Left colon (tissue), 2 donors: ENCODE measurements at regions not wholly inside any gene's neighbourhood (a gene's known extent, or its start where the extent isn't known, plus 50 kb on each side); places are given as distances from the start of the nearest gene placed in this dataset.
"Not testable (repeated sequence)": the region's sequence is repeated elsewhere in the genome, so short reads cannot be mapped to it uniquely, and the experiment has no call there.

Experiments used
- ATAC-seq: fragments of 200-7000 bp; cut with Tn5 transposase; one replicate; pipeline ENCODE4 v1.9.1; 2020; ENCODE audit warnings: mild to moderate bottlenecking, moderate library complexity
- DNase-seq, 2 donors: peaks; one replicate each; pipeline ENCODE4 v3.0.0-alpha.2; 2020
- intact Hi-C, 2 donors: fragments of 100-400 bp; cut with DNase I in 1 of 2; cut with micrococcal nuclease in 1 of 2; formaldehyde crosslinking; loops; one replicate each; pipeline versions ENCODE4 v1.11.2 to v1.14.0; 2022; cut with DNase I, micrococcal nuclease
- donor health status: DM: no; HTN: no; CAD: no.
- donor health status: DM: yes; HTN: yes; CAD: no.

DNA sequence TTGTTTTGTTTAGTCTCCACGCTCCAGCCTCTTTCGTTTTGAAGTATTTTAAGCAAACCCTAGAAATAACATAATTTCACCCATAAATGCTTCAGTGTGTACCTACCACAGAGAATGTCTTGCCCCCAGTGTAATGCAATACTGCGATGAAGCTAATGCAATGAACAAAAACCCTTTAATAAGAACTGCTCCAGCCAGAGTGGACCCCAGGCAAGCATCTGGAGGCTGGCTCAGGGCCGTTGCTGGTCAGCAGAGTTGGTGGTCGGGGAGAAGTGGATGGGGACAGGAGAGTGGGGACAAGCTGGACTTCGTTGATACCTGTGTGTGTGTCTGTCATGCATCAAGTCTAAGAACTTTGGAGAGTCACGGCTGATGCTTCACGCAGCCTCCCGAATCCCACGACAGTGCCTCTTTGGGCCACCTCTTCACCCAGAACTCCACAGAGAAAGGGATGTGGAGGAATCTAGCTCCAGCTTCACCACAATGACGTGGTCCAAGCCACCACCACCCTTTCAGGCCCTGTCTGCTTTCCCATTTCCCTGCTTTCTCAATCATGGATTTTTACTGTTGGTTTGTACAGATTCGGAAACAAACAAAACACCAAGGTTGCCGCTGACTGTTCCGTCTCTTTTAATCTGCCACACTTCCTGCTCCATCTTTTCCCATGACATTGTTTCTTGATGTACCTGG lies 108.6 kb upstream of the ERRFI1 start:
- intact Hi-C loops = no loop called here
- DNase-seq = no peak
- no peak for ATAC-seq

DNA sequence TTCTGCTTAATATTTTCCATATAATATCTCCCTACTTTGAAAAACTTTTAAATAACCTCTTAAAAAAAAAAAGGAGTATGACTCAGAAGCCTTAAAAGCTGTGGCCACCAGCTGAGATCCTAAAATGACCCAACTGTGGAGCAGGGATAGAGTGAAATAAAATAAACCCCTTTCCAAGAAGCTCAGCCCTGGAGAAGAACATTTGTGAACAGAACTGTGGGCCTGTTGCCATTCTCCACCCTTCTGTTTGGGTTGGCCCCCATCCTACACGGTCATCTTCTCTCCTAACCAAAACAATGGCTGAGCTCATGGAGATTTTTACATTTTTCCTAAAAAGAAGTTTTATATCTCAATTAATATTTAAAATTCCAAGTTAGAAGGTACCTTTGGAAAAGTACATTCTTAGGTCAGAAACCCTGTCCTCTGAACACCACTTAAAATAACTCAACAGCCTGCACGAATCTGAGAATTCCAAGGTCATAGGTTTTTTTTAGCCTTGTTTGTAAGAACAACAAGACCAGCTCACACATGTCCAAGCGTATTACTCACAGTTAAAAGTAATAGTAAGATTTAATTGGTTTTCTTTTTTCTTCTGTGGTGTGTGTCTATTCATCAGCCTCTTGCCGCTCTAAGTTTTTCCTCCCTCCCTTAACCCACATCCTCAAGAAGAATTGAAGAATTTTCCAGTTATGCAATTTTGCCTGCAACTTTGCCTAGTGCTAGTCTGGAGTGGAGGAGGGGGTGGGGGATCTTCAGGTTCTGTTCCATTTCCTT lies 107.7 kb upstream of the ERRFI1 start:
- intact Hi-C loops = no loop called here
- peak; percentile 31 to 62 for DNase-seq

DNA sequence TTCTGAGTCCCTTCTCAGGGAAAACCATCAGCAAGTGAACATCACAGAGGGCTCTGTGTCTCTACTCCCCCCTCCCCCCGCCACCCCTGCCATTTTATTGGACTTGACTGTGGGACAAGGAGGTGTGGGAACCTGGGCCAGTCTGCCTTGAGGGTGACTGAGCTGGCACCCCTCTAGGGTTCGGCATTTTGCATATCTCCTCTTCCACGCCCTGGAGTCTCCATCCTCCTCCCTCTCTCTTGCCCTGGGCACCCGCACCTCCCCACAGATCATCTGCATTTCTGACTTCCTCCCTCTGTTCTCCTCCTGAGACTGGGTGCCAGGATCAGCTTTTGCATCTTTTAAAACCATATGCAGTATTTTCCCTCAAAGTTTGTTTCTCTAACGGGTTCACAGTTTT lies 107.1 kb upstream of the ERRFI1 start:
- no peak for ATAC-seq
- intact Hi-C loops = no loop called here
- DNase-seq = no peak

More for the DNA sequence above, 107.7 kb upstream of the ERRFI1 start:
- peak; percentile 33 for ATAC-seq

GRCh38 chr1:8127171-8127641 lies 101.1 kb upstream of the ERRFI1 start:
- DNase-seq (no peak), ATAC-seq (no peak)
- intact Hi-C loops = no loop called here

- no peak for ATAC-seq
- intact Hi-C loops = no loop called here
- no peak for DNase-seq
Observed at GRCh38 chr1:8122477-8123407, 96.6 kb upstream of the ERRFI1 start.

GRCh38 chr1:8122160-8122476 lies 96.0 kb upstream of the ERRFI1 start:
- ATAC-seq = no peak
- intact Hi-C loops = no loop called here
- DNase-seq = no peak

DNA sequence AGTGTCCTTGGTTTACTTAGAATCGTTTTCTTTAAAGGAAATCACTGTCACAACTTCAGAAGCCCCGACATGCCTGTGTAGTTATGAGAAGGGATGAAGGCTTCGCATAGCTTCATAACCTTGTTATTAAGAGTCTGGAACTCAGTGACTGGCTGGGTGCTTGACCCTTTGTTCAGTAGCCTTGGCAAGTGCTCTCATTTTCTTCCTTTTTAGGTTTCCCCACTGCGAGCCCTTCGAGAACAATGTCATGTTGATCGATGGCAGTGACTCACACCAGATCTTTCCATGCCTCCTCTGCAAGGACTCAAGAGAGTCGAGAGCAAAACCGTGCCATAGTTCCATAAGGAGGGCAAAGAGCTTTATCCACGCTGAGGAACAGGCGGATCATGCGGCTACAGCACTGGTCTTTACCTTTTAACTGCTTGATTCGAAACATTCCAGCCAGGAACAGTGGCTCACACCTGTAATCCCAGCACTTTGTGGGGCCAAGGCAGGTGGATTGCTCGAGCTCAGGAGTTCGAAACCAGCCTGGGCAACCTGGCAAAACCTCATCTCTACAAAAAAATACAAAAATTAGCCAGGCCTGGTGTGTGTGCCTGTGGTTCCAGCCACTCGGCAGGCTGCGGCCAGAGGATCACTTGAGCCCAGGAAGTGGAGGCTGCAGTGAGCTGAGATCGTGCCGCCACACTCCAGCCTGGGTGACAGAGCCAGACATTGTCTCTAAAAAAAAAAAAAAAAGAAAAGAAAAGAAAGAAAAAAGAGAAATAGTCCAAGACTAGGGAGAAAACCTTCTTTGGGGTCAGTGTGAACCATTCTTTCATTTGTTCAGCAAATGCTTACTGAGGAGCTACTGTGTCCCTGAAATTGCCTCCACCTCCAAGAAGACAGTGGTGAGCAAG lies 95.4 kb upstream of the ERRFI1 start:
- DNase-seq (peak; percentile 16 to 77), ATAC-seq (peak; percentile 46)
- intact Hi-C loops = no loop called here

DNA sequence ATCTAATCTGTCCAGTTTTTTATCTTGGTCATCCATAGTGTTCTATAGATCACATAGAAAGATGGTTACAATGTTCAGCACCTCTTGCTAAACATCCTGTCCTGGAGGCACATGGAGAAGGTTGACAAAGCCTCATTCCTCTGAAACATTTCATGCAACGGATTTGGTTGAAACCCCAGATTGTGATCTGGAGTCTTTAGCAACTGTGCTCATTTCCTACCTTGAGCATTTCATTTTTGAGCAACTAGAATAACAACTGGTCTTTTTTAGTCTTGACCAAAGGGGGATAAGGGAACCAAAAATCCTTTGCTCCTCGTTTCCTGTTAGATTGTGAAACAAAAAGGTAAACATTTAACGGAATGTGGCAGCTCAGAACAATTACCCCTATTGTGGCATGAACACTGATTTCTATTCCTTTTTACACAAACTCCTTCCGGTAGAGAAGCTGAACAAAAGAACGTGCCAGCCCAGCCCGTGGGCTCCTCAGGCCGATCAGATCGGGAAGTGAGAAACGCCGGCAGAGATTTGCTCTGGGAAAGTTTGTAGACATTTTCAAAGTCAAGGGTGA lies 94.7 kb upstream of the ERRFI1 start:
- ATAC-seq (peak; percentile 66), DNase-seq (peak in 1 of 2 donors; percentile 25)
- intact Hi-C loops = no loop called here

DNA sequence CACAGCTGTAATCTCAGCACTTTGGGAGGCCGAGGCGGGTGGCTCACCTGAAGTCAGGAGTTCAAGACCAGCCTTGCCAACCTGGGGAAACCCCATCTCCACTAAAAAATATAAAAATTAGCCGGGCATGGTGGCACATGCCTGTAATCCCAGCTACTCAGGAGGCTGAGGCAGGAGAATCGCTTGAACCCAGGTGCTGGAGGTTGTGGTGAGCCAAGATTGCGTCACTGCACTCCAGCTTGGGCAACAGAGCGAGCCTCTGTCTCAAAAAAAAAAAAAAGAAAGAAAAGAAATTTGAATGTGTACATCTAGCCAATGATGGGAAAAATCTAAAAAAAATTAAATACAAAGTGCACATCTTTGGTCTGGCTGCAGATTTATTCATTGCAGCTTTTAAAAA lies 92.6 kb upstream of the ERRFI1 start:
- DNase-seq, ATAC-seq, intact Hi-C loops: not testable (repeated sequence)

GRCh38 chr1:8118031-8118451 lies 91.9 kb upstream of the ERRFI1 start:
- DNase-seq = no peak
- intact Hi-C loops = no loop called here
- no peak for ATAC-seq

DNA sequence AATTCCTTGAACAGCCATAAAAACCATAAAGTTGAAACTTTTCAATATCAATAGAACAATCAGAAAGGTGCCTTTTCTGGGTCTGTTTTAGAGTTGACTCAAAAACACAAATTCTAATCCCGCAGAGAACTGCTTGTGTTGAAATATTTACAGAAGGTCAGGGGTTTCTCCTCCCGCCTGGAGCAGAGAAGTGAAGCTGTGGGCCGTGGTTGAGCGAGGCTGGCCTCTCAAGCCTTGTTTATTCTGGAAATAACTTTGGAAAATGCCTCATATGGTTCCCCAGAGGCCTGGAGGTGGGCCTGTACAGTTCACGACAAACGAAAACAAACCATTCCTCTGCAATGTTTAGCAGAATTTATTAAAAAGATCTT lies 90.8 kb upstream of the ERRFI1 start:
- ATAC-seq (no peak), DNase-seq (peak; percentile 22 to 43)
- intact Hi-C loops = no loop called here

- DNase-seq (no peak), ATAC-seq (no peak)
- intact Hi-C loops = no loop called here
Observed at GRCh38 chr1:8115769-8116167, 89.7 kb upstream of the ERRFI1 start.

DNA sequence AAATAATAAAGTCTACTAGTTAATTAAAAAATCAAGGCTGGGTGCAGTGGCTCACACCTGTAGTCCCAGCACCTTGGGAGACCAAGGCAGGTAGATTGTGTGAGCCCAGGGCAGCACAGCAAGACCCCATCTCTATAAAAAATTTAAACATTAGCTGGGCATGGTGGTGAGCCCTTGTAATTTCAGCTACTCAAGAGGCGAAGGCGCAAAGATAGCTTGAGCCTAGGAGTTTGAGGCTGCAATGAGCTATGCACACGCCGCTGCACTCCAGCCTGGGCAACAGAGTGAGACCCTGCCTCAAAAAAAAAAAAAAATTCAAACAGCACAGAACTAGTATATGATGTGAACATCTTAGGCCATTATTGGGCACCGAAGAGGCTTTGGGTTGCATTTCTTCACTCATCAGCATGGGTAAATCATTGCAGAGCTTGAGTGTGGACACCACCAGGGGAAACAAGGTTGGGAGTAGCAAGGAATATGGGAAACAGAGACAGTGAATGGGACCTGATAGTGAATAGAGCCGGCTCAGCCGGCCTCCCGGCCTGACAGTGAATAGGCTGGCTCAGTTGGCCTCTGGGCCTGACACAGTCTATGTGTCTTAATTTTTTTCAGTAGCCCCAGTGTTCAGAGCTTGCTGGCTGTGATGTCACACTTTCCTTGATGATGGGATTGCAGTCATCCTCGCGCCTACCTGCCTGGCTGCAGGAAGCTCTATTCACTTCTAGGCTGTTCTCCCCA lies 89.1 kb upstream of the ERRFI1 start:
- intact Hi-C loops = no loop called here
- ATAC-seq (no peak), DNase-seq (no peak)

- intact Hi-C loops = no loop called here
- no peak for ATAC-seq
- DNase-seq = no peak
Observed at GRCh38 chr1:8113262-8114220, 87.4 kb upstream of the ERRFI1 start.

- ATAC-seq = no peak
- intact Hi-C loops = no loop called here
- DNase-seq = no peak
Observed at GRCh38 chr1:8112611-8113261, 86.6 kb upstream of the ERRFI1 start.

DNA sequence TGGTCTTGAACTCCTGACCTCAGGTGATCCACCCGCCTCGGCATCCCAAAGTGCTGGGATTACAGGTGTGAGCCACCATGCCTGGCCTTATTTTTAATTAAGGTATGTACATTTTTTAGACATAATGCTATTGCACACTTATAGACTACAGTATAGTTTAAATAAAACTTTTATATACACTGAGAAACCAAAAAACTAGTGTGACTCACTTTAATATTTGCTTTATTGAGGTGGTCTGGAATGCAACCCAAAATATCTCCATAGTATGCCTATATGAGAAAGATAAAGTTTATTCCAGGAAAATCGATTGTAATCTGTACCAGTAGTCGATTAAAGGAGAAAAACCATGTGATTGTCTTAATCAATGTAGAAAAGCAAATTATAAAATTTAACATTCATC lies 85.5 kb upstream of the ERRFI1 start:
- DNase-seq (no peak), ATAC-seq (no peak)
- intact Hi-C loops = no loop called here
